ENCODE measurements at regions not wholly inside any gene's neighbourhood (a gene's known extent, or its start where the extent isn't known, plus 50 kb on each side); places are given as distances from the start of the nearest gene placed in this dataset.
A peak's percentile ranks its signal among the peaks of the same experiment; 100 is the strongest.
"Not testable (repeated sequence)": the region's sequence is repeated elsewhere in the genome, so short reads cannot be mapped to it uniquely, and the experiment has no call there.

GRCh38 chr2:67571785-67572718, 174.9 kb downstream of the ETAA1 start:
- DNase-seq = no peak

- no peak for DNase-seq
Observed at GRCh38 chr2:67572721-67573435, 175.7 kb downstream of the ETAA1 start.

DNA sequence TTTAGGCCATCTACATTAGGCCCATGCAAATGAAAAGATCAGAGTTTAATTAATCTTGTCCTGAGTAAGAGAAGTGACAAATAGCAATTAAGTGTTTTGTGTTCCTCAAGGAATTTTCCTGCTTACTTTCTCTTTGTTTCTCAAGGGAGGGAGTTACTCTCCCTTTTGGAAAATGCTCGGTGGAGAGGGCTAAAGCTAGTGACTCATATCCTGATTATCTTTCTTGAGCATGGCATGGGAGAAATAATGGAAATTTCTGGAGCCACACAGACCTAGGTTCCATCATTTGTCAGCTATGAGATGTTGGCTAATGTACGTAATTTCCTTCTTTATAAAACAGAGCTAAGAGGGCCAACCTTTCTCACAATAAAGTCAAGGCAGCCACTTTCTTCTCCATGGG, 177.1 kb downstream of the ETAA1 start:
- no peak for DNase-seq

GRCh38 chr2:67576226-67576625, 179.1 kb downstream of the ETAA1 start:
- DNase-seq = no peak

DNA sequence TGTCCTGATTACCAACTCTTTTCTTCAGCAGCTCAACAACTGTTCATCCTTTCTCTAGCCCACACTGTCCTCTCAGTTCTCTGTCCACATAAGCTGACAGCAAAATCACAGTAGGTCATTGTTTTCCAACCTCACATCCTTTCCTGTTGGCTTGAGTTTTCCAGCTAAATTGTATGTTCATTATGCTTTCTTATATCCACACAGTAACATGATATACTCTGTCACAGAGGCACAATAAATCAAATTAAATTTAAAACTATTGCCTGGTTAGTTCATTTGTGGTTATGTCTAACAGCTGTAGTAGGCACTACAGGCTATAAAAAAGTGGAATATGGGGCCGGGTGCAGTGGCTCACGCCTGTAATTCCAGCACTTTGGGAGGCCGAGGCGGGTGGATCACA, 179.9 kb downstream of the ETAA1 start:
- DNase-seq = peak; percentile 34

DNA sequence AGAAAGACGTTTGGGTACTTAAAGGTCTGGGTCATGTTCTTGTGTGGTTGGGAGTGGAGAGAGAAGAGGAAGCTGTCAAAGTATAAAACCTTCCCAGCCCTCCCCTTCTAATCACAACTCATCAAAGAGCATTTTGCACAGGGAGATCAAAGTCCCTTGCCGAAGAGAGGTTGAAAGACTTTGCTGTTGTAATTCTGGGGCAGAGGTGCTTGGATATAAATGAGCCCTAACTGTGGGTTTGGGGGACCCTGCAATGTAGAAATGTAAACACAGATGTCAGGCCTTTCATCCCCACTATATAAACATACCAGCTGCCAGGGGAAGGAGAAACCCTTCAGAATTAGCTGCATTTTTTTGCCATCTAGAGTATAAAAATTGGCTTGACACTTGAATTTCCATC, 182.1 kb downstream of the ETAA1 start:
- DNase-seq = no peak

DNA sequence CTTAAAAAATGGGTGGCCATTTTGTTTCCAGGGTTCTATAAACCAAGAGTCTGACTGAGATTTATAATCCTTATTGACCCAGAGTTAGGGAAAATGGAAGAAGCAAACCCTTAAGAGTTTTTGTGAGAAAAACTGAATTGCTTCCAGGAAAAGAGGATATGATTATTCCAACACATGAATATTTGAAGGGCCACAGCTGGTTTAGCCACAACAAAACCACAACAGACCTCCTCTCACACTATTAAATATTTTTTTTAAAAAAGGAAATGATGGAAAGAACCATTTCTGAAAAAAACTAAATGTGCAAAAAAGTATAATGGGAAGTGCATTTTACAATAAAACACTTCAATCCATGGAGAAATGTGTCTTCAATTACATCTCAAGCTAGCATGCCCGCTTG, 182.7 kb downstream of the ETAA1 start:
- DNase-seq = no peak

DNA sequence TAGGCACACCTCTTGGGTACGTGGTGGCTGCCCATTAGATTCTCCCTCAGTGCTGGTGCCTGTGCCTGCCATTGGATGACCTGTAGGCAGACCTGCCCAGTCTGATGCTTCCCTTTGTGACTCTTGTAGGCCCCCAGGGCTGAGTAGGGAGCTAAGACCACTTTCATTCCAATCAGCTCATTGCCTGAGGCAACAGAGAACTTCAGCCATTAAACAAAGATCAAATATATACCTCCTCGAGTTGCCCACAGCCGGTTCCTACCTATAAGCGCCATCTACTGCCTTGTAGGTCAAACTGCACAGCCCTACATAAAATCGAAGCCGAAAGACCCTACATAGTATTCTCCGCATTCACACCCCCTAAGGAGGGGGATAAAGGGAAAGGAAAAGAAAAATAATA, 184.6 kb downstream of the ETAA1 start:
- DNase-seq = no peak

DNA sequence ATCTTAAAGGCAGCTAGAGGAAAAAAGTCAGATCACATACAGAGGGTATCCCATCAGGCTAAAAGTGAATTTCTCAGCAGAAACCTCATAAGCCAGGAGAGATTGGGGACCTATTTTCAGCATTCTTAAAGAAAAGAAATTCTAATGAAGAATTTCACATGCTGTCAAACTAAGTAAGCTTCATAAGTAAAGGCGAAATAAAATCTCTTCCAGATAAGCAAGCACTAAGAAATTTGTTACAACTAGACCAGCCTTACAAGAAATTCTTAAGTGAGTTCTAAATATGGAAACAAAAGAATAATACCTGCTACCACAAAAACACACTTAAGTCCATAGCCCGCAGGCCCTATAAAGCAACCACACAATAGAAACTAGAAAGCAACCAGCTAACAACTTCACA, 186.1 kb downstream of the ETAA1 start:
- no peak for DNase-seq

DNA sequence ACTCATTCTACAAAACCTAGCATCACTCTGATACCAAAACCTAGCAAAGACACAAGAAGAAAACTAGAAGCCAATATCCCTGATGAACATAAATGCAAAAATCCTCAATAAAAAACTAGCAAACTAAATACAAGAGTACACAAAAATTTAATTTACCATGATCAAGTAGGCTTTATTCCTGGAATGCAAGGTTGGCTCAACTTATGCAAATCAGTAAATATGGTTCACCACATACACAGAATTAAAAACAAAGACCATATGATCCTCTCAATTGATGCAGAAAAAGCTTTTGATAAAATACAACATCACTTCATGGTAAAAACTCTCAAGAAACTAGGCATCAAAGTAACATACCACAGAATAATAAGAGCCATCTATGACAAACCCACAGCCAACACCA, 188.3 kb downstream of the ETAA1 start:
- DNase-seq = no peak

GRCh38 chr2:67589121-67589520, 192.0 kb downstream of the ETAA1 start:
- not testable (repeated sequence) for DNase-seq

DNA sequence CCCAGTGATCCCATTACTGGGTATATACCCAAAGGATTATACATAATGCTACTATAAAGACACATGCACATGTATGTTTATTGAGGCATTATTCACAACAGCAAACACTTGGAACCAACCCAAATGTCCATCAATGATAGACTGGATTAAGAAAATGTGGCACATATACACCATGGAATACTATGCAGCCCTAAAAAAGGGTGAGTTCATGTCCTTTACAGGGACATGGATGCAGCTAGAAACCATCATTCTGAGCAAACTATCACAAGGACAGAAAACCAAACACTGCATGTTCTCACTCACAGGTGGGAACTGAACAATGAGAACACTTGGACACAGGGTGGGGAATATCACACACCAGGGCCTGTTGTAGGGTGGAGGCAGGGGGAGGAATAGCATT, 197.4 kb downstream of the ETAA1 start:
- DNase-seq = not testable (repeated sequence)

GRCh38 chr2:67596871-67597270, 199.7 kb downstream of the ETAA1 start:
- no peak for DNase-seq

DNA sequence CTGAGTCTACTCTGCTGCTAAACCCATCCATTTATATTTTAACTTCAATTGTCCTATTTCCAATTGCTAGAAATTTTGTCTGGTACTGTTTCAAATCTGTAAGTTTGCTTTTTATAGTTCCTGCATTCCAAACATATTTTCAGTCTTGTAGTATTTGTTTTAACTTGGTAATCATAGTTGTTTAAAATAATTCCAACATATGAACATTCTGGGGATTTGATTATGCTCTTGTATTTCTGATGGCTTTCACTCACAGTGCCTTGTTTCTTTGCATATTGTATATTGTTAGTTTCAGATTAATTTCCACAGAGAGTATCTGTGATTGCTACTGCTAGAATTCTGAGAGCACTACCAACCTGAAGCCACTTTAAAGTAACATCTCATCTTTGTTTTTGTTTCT, 202.4 kb downstream of the ETAA1 start:
- DNase-seq = no peak

DNA sequence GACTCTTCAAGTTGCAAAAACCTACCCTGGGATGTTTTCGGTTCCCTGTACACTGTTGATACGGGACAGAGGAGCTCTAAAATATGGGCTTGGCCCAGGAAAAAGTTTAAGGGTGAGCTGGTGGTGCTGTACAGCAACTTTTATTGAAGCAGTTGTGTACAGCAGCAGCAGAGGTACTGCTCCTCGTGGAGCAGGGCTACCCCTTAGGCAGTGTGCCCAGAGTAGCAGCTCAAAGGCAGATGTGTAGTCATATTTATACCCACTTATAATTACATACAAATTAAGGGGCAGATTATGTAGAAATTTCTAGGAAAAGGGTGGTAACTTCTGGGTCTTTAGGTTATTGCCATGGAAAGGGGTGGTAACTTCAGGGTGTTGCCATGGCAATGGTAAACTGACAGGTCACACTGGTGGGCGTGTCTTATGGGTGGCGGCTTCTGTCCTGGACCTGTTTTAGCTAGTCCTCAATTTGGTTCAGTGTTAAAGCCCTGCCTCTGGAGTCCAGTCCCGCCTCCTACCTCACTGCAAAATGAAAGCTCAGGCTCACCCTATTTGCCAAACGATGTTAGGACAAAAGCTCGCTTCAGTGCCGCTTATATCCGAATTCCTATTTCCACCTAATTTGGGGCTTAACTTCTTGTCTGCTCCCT, 203.2 kb downstream of the ETAA1 start:
- no peak for DNase-seq

GRCh38 chr2:67600946-67601345, 203.8 kb downstream of the ETAA1 start:
- no peak for DNase-seq

DNA sequence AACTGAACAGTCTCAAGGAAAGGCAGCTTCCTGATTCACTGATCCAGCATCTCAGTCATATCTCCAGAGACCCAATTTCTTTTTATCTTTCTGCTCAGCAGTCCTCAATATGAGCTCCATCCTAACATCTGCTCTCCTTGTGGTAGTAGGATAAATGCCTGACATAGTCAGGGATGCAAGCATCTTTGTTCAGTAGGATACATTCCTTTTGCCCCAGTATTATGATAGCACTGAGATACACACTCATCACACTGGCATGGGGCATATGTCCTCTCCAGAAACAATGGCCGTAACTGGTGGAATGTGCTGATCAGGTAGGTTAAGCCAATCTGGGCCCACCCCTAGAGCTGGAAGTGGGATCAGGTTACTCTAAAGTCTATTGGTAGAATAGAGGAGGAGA, 207.2 kb downstream of the ETAA1 start:
- DNase-seq = no peak

DNA sequence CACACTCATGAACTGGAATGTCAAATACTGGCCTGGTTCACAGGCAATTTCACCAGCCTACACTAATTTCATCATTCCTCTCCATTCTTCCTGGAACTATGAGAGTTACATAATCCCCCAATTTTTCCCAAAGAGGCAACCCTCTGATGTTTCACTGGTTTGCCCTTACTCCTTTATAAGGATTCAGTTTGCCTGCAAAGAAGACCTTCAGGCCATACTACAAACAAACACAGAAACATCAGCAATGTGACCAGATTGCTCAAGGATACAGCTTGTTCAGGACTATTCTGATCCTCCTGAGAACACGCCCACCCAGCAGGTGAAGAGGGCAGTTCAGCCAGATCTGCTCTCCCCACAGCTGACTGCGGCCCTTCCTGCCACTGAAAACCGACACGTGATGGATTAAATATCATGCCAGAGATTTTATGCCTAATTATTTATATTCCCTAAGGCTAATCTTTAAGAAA, 215.5 kb downstream of the ETAA1 start:
- no peak for DNase-seq

- no peak for DNase-seq
Observed at GRCh38 chr2:67613227-67613626, 216.1 kb downstream of the ETAA1 start.

DNA sequence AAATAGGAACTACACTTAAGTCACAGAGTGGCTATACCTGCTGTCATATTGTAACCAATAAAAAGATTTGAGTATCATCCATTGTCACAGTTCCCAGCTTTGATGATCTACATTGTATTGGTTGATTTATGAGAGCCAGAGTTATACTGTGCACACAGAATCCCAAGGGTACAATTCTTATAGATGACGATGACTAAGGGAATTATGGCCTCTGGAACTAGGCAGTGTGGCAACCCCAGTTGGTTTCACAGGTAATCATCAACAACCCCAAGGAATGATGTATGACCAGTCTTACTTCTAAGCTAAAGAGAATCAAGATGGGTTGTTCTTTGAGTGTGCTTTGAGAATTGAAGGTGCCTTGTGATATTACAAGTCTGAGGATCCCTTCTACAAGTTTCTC, 217.3 kb downstream of the ETAA1 start:
- no peak for DNase-seq

DNA sequence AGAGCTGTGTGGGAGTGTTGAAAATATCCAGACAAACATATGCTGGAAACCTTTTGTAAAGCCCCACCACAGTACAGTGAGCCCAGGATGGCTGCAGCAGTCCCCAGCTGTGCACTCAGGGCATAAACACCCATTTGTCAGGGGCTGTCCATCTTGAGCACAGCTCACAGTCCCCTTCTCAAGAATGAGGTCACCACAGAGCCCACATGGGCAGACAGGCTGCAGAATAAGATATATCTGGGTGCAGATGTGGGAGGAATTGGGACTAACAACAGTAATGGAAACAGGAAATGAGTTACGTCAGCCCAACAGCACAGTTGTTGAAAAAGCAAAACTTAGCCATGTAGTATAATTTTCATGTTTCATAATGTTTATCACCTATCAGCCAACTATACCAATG, 219.6 kb downstream of the ETAA1 start:
- peak; percentile 22 for DNase-seq

GRCh38 chr2:67619204-67619603, 222.1 kb downstream of the ETAA1 start:
- DNase-seq = no peak

DNA sequence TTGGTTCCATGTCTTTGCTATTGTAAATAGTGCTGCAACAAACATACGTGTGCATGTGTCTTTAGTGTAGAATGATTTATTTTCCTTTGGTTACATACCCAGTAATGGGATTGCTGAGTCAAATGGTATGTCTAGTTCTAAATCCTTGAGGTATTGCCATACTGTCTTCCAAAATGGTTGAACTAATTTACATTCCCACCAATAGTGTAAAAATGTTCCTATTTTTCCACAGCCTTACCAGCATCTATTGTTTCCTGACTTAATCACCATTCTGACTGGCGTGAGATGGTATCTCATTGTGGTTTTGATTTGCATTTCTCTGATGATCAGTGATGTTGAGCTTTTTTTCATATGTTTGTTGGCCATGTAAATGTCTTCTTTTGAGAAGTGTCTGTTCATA, 226.6 kb downstream of the ETAA1 start:
- not testable (repeated sequence) for DNase-seq

Measured in renal pelvis (tissue), 1 donor.